Ishikawa (cell line): ENCODE measurements at regions not wholly inside any gene's neighbourhood (a gene's known extent, or its start where the extent isn't known, plus 50 kb on each side); places are given as distances from the start of the nearest gene placed in this dataset.

Source experiments
- CEBPB ChIP-seq: IDR thresholded peaks from 2 replicates; pipeline ENCODE4 v1.6.1; 2012
- CREB1 ChIP-seq: IDR thresholded peaks from 2 replicates; pipeline ENCODE4 v1.6.1; 2012; ENCODE audit warnings: low read depth
- EGR1 ChIP-seq: IDR thresholded peaks from 2 replicates; pipeline ENCODE4 v1.6.1; 2012
- EP300 ChIP-seq: IDR thresholded peaks from 2 replicates; pipeline ENCODE4 v1.6.1; 2012; ENCODE audit warnings: borderline replicate concordance
- FOXM1 ChIP-seq: IDR thresholded peaks from 2 replicates; pipeline ENCODE4 v1.6.1; 2012; ENCODE audit warnings: low read depth, borderline replicate concordance
- NFIC ChIP-seq: IDR thresholded peaks from 2 replicates; pipeline ENCODE4 v1.6.1; 2012
- RAD21 ChIP-seq: IDR thresholded peaks from 2 replicates; pipeline ENCODE4 v1.6.1; 2012; ENCODE audit warnings: low read depth
- TAF1 ChIP-seq: IDR thresholded peaks from 2 replicates; pipeline ENCODE4 v1.6.1; 2012; ENCODE audit warnings: low read depth, mild to moderate bottlenecking
- TCF12 ChIP-seq: IDR thresholded peaks from 2 replicates; pipeline ENCODE4 v1.6.1; 2012; ENCODE audit warnings: low read depth
- TEAD4 ChIP-seq: IDR thresholded peaks from 2 replicates; pipeline ENCODE4 v1.6.1; 2012
- YY1 ChIP-seq: IDR thresholded peaks from 2 replicates; pipeline ENCODE4 v1.6.1; 2012; ENCODE audit warnings: low read depth
- ZBTB7A ChIP-seq: IDR thresholded peaks from 2 replicates; pipeline ENCODE4 v1.6.1; 2012; ENCODE audit warnings: low read depth
- TF ChIP-seq, protein P1 (sequence below): IDR thresholded peaks from 2 replicates; pipeline ENCODE4 v1.6.1; 2012
- TF ChIP-seq, protein P2 (sequence below): IDR thresholded peaks from 2 replicates; pipeline ENCODE4 v1.6.1; 2012
- TF ChIP-seq, protein P3 (sequence below): IDR thresholded peaks from 2 replicates; pipeline ENCODE4 v1.6.1; 2012; ENCODE audit warnings: low read depth, mild to moderate bottlenecking

DNA sequence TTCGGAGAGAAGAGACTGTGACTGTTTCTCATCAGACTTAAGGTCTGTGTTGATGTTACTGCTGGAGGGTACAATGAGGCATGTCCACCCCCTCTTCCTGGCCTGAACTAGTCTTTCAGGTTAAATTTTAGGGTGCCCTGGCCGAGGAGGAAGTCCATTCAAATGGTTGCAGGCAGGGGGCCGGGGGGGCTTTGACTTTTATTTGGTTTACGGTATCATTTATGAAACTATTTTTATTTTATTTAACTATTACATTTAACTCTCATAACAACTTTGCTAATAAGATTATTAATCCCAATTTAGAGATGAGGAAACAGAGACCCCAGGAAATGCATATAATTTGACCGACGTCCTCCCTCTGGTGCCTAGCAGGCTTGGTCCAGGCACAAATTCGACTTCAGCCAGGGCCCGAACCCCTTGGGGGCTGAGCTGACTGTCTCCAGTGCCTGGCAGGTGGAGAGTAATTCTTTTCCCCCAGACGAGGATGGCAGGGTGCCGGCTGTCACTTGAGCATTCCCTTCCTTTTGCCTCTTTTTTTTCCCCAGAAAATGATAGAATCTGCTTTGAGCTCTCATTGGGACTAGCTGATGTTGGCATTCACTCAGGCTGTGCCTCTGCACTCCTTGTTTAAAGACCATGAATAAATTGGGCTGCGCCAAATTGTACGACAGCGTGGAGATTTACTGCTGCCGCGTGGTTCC lies 255.3 kb upstream of the SALL3 start:
- TF ChIP-seq, protein P1, sequence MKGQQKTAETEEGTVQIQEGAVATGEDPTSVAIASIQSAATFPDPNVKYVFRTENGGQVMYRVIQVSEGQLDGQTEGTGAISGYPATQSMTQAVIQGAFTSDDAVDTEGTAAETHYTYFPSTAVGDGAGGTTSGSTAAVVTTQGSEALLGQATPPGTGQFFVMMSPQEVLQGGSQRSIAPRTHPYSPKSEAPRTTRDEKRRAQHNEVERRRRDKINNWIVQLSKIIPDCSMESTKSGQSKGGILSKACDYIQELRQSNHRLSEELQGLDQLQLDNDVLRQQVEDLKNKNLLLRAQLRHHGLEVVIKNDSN = no peak
- TF ChIP-seq, protein P2, sequence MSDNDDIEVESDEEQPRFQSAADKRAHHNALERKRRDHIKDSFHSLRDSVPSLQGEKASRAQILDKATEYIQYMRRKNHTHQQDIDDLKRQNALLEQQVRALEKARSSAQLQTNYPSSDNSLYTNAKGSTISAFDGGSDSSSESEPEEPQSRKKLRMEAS = no peak
- TF ChIP-seq NFIC (no peak), CREB1 (no peak), TCF12 (no peak), ZBTB7A (no peak), FOXM1 (no peak), TEAD4 (no peak), EP300 (no peak), TAF1 (no peak), CEBPB (no peak), EGR1 (no peak), YY1 (no peak), RAD21 (no peak)
- TF ChIP-seq, protein P3, sequence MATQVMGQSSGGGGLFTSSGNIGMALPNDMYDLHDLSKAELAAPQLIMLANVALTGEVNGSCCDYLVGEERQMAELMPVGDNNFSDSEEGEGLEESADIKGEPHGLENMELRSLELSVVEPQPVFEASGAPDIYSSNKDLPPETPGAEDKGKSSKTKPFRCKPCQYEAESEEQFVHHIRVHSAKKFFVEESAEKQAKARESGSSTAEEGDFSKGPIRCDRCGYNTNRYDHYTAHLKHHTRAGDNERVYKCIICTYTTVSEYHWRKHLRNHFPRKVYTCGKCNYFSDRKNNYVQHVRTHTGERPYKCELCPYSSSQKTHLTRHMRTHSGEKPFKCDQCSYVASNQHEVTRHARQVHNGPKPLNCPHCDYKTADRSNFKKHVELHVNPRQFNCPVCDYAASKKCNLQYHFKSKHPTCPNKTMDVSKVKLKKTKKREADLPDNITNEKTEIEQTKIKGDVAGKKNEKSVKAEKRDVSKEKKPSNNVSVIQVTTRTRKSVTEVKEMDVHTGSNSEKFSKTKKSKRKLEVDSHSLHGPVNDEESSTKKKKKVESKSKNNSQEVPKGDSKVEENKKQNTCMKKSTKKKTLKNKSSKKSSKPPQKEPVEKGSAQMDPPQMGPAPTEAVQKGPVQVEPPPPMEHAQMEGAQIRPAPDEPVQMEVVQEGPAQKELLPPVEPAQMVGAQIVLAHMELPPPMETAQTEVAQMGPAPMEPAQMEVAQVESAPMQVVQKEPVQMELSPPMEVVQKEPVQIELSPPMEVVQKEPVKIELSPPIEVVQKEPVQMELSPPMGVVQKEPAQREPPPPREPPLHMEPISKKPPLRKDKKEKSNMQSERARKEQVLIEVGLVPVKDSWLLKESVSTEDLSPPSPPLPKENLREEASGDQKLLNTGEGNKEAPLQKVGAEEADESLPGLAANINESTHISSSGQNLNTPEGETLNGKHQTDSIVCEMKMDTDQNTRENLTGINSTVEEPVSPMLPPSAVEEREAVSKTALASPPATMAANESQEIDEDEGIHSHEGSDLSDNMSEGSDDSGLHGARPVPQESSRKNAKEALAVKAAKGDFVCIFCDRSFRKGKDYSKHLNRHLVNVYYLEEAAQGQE = no peak

- TF ChIP-seq YY1 = no peak
- TF ChIP-seq TAF1 = no peak
- no peak for TF ChIP-seq NFIC
- no peak for TF ChIP-seq TEAD4
- TF ChIP-seq, protein P2 = no peak
- no peak for TF ChIP-seq CREB1
- no peak for TF ChIP-seq ZBTB7A
- no peak for TF ChIP-seq CEBPB
- TF ChIP-seq FOXM1 = no peak
- no peak for TF ChIP-seq EP300
- TF ChIP-seq, protein P3 = no peak
- TF ChIP-seq RAD21 = no peak
- no peak for TF ChIP-seq EGR1
- TF ChIP-seq TCF12 = no peak
- TF ChIP-seq, protein P1 = no peak
Observed at GRCh38 chr18:78725426-78725825, 254.2 kb upstream of the SALL3 start.

GRCh38 chr18:78726326-78727056 lies 253.1 kb upstream of the SALL3 start:
- TF ChIP-seq CEBPB (no peak), CREB1 (no peak), YY1 (no peak), FOXM1 (no peak), TCF12 (no peak), EP300 (no peak), TEAD4 (no peak), TAF1 (no peak), RAD21 (no peak)
- TF ChIP-seq, protein P3 = no peak
